ENCODE measurements at regions not wholly inside any gene's neighbourhood (a gene's known extent, or its start where the extent isn't known, plus 50 kb on each side); places are given as distances from the start of the nearest gene placed in this dataset.

DNA sequence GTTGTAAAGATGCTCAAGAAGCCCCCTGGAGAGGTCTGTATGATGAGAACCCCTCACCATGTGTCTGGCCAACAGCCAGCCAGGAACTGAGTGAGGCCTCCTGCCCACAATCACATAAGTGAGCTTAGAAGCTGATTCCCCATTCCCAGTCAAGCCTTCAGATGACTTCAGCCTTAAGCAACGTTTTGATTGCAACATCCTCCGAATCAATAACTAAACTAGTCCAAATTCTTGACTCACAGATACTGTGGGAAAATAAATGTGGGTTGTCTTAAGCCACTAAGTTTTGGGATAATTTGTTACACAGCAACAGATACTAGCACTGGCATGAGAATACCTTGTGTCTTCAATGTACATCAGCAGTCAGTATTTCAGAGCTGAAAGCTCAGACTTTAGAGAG lies 54.5 kb upstream of the HS3ST4 start:
- TF ChIP-seq EP300 (IDR thresholded peaks at IDR 0.05) (no peak), CTCF (IDR thresholded peaks at IDR 0.05) (no peak), POLR2A (IDR thresholded peaks at IDR 0.05; ENCODE audit: low read depth) (no peak)
